ENCODE measurements at regions not wholly inside any gene's neighbourhood (a gene's known extent, or its start where the extent isn't known, plus 50 kb on each side); places are given as distances from the start of the nearest gene placed in this dataset.

DNA sequence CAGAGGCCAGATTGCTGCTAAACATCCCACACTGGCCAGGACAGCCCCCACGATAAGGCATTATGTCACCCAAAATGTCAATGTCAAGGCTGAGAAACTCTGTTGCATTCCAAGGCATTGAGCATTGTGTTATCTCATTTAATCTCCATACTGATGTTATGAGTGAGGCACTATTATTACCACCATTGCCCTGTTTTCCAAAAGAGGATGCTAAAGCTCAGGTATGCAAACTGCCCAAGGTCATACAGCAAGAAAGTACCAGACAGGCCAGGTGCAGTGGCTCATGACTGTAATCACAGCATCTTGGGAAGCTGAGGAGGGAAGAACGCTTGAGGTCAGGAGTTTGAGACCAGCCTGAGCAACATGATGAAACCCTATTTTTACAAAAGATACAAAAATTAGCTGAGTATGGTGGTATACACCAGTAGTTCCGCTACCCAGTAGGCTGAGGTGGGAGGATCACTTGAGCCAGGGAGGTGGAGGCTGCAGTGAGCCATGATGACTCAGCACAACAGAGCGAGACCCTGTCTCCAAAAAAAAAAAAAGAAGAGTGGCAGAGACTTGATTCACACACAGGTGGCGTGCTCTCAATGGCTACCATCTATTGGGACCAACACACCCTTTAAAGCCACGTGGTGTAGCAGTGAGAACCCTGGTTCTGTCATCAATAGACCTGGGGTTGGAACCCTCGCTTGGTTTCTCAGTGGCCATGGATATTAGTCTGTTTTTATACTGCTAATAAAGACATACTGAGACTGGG is 58.8 kb upstream of the GRIN2A start:
- no peak for TF ChIP-seq EZH2phosphoT487 (IDR thresholded peaks at IDR 0.05; ENCODE audit: low read length)
- TF ChIP-seq, protein P1, sequence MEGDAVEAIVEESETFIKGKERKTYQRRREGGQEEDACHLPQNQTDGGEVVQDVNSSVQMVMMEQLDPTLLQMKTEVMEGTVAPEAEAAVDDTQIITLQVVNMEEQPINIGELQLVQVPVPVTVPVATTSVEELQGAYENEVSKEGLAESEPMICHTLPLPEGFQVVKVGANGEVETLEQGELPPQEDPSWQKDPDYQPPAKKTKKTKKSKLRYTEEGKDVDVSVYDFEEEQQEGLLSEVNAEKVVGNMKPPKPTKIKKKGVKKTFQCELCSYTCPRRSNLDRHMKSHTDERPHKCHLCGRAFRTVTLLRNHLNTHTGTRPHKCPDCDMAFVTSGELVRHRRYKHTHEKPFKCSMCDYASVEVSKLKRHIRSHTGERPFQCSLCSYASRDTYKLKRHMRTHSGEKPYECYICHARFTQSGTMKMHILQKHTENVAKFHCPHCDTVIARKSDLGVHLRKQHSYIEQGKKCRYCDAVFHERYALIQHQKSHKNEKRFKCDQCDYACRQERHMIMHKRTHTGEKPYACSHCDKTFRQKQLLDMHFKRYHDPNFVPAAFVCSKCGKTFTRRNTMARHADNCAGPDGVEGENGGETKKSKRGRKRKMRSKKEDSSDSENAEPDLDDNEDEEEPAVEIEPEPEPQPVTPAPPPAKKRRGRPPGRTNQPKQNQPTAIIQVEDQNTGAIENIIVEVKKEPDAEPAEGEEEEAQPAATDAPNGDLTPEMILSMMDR (IDR thresholded peaks at IDR 0.05; ENCODE audit: low read length): no peak
- TF ChIP-seq EZH2 (optimal IDR thresholded peaks at IDR 0.05; ENCODE audit: low read depth, low read length): no peak

All from MM.1S (cell line).